Osteoblast (primary cell): ENCODE measurements at regions not wholly inside any gene's neighbourhood (a gene's known extent, or its start where the extent isn't known, plus 50 kb on each side); places are given as distances from the start of the nearest gene placed in this dataset.

Experiments used
- DNase-seq: peaks from one replicate; pipeline ENCODE4 v3.0.0; 2011; ENCODE audit warnings: low spot score, mixed read lengths; ENCODE audit not compliant: insufficient read length; ENCODE audit errors: missing footprints
- H2AFZ ChIP-seq: 2 replicates; pipeline ENCODE4 v1.6.0; 2011; ENCODE audit warnings: mild to moderate bottlenecking, low read length
- H3K27ac ChIP-seq: 2 replicates; pipeline ENCODE4 v1.5.1; 2011; ENCODE audit warnings: mild to moderate bottlenecking, low read depth, low read length, moderate library complexity
- H3K27me3 ChIP-seq: 2 replicates; pipeline ENCODE4 v1.6.0; 2012; ENCODE audit warnings: mild to moderate bottlenecking, control low read depth, inconsistent platforms, low read length, moderate library complexity; ENCODE audit not compliant: insufficient read depth
- H3K36me3 ChIP-seq: 2 replicates; pipeline ENCODE4 v1.5.1; 2011; ENCODE audit warnings: mild to moderate bottlenecking, low read length, control low read depth, moderate library complexity; ENCODE audit not compliant: insufficient read depth
- H3K4me1 ChIP-seq: 2 replicates; pipeline ENCODE4 v1.5.1; 2011; ENCODE audit warnings: mild to moderate bottlenecking, low read length, control low read depth, moderate library complexity; ENCODE audit not compliant: insufficient read depth
- H3K4me2 ChIP-seq: 2 replicates; pipeline ENCODE4 v1.6.0; 2011; ENCODE audit warnings: mild to moderate bottlenecking, low read length; ENCODE audit not compliant: insufficient read depth
- H3K4me3 ChIP-seq: fragments of 200-600 bp; sonication (generic); 3 replicates; pipeline ENCODE4 v1.5.1; 2012; ENCODE audit warnings: mild to moderate bottlenecking, low read length, inconsistent platforms; ENCODE audit not compliant: insufficient read depth
- H3K79me2 ChIP-seq: 2 replicates; pipeline ENCODE4 v1.6.0; 2012; ENCODE audit warnings: mild to moderate bottlenecking, low read length, control low read depth, inconsistent platforms; ENCODE audit not compliant: insufficient read depth
- H3K9me3 ChIP-seq: 2 replicates; pipeline ENCODE4 v1.5.1; 2011; ENCODE audit warnings: low read depth, low read length, control low read depth
- H4K20me1 ChIP-seq: 2 replicates; pipeline ENCODE4 v1.6.0; 2012; ENCODE audit warnings: mild to moderate bottlenecking, low read length, control low read depth; ENCODE audit not compliant: insufficient read depth
- CTCF ChIP-seq: IDR thresholded peaks from 2 replicates; pipeline ENCODE4 v1.5.1; 2011; ENCODE audit warnings: mild to moderate bottlenecking, low read depth, low read length, moderate library complexity; ENCODE audit errors: extremely low read depth

- Histone ChIP-seq H3K4me3 (no peak overlapping the region), H3K4me1 (no peaks in the 10 kb centered on the region), H3K79me2 (no peaks in the 10 kb centered on the region), H3K4me2 (no peak overlapping the region), H3K27ac (no peak overlapping the region), H4K20me1 (no peaks in the 10 kb centered on the region), H3K27me3 (no peaks in the 10 kb centered on the region), H2AFZ (no peak overlapping the region), H3K36me3 (no peaks in the 10 kb centered on the region), H3K9me3 (peaks cover 2% of the 10 kb centered on the region)
- no peak for TF ChIP-seq CTCF
- DNase-seq = no peak
Observed at GRCh38 chr6:163850874-163851273, 436.4 kb downstream of the QKI start.

- Histone ChIP-seq H3K36me3 (no peaks in the 10 kb centered on the region), H3K4me1 (no peaks in the 10 kb centered on the region), H3K4me3 (no peak overlapping the region), H3K9me3 (no peaks in the 10 kb centered on the region), H3K4me2 (no peak overlapping the region), H3K27ac (no peak overlapping the region), H3K79me2 (no peaks in the 10 kb centered on the region), H2AFZ (no peak overlapping the region), H4K20me1 (no peaks in the 10 kb centered on the region), H3K27me3 (no peaks in the 10 kb centered on the region)
- no peak for DNase-seq
- no peak for TF ChIP-seq CTCF
Observed at GRCh38 chr6:163844761-163845160, 430.2 kb downstream of the QKI start.

GRCh38 chr6:163844357-163844756 is 429.8 kb downstream of the QKI start:
- Histone ChIP-seq H3K27ac (no peak overlapping the region), H3K4me3 (no peak overlapping the region), H4K20me1 (no peaks in the 10 kb centered on the region), H2AFZ (no peak overlapping the region), H3K4me2 (no peak overlapping the region), H3K79me2 (no peaks in the 10 kb centered on the region), H3K27me3 (no peaks in the 10 kb centered on the region), H3K4me1 (no peaks in the 10 kb centered on the region), H3K9me3 (no peaks in the 10 kb centered on the region), H3K36me3 (no peaks in the 10 kb centered on the region)
- no peak for DNase-seq
- TF ChIP-seq CTCF = no peak

- no peaks in the 10 kb centered on the region for H3K27me3 ChIP-seq
- H3K4me3 ChIP-seq = no peak overlapping the region
- no peaks in the 10 kb centered on the region for H4K20me1 ChIP-seq
- no peak overlapping the region for H3K4me2 ChIP-seq
- H3K79me2 ChIP-seq = no peaks in the 10 kb centered on the region
- no peak for DNase-seq
- no peak overlapping the region for H3K27ac ChIP-seq
- TF ChIP-seq CTCF = no peak
- H3K9me3 ChIP-seq = no peaks in the 10 kb centered on the region
- H3K4me1 ChIP-seq = no peaks in the 10 kb centered on the region
- no peak overlapping the region for H2AFZ ChIP-seq
- H3K36me3 ChIP-seq = no peaks in the 10 kb centered on the region
Observed at GRCh38 chr6:163843218-163843617, 428.7 kb downstream of the QKI start.
